ENCODE measurements at regions not wholly inside any gene's neighbourhood (a gene's known extent, or its start where the extent isn't known, plus 50 kb on each side); places are given as distances from the start of the nearest gene placed in this dataset.
"Not testable (repeated sequence)": the region's sequence is repeated elsewhere in the genome, so short reads cannot be mapped to it uniquely, and the experiment has no call there.

DNA sequence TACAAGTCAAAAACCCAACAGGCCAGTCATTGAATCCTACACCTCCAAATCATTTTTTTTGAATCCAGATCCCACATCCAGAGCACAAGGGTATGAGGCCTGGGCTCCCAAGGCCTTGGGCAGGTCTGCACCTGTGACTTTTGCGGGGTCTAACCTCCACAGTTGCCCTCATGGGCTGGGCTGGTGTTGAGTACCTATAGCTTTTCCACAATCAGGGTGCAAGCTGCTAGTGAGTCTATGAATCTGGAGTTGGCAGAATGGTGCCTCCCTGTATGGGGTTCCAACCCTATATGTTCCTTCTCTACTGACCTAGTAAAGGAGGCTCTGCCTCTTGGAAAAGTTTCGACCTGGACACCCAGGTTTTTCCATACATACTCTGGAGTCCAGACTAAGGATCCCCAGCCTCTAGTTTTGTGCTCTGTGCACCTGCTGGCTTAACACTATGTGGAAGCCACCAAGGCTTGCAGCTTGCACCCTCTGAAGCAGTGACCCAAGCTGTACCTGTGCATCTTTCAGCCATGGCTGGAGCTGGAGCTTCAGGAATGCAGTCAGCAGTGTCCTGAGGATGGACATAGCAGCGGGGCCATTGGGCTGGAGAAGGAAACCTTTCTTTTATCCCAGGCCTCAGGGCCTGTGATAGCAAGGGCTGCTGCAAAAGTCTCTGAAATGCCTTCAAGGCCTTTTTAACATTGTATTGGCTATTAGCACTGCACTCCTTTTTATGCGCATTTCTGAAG lies 233.6 kb downstream of the CWH43 start:
- TF ChIP-seq EZH2phosphoT487 (IDR thresholded peaks at IDR 0.05; ENCODE audit: borderline replicate concordance, low read length), result not testable (repeated sequence)
- TF ChIP-seq, protein P1, sequence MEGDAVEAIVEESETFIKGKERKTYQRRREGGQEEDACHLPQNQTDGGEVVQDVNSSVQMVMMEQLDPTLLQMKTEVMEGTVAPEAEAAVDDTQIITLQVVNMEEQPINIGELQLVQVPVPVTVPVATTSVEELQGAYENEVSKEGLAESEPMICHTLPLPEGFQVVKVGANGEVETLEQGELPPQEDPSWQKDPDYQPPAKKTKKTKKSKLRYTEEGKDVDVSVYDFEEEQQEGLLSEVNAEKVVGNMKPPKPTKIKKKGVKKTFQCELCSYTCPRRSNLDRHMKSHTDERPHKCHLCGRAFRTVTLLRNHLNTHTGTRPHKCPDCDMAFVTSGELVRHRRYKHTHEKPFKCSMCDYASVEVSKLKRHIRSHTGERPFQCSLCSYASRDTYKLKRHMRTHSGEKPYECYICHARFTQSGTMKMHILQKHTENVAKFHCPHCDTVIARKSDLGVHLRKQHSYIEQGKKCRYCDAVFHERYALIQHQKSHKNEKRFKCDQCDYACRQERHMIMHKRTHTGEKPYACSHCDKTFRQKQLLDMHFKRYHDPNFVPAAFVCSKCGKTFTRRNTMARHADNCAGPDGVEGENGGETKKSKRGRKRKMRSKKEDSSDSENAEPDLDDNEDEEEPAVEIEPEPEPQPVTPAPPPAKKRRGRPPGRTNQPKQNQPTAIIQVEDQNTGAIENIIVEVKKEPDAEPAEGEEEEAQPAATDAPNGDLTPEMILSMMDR (IDR thresholded peaks at IDR 0.05; ENCODE audit: low read depth, low read length, poor library complexity, severe bottlenecking), result not testable (repeated sequence)

All from DOHH2 (cell line).